GM18508 (cell line): ENCODE measurements at regions not wholly inside any gene's neighbourhood (a gene's known extent, or its start where the extent isn't known, plus 50 kb on each side); places are given as distances from the start of the nearest gene placed in this dataset.
"Not testable (repeated sequence)": the region's sequence is repeated elsewhere in the genome, so short reads cannot be mapped to it uniquely, and the experiment has no call there.

ENCODE experiments used
- ATAC-seq: cut with Tn5 transposase; IDR thresholded peaks from one replicate; pipeline ENCODE4 v1.9.1; 2021; ENCODE audit warnings: moderate number of reproducible peaks; ENCODE audit not compliant: insufficient read depth, unreplicated experiment

DNA sequence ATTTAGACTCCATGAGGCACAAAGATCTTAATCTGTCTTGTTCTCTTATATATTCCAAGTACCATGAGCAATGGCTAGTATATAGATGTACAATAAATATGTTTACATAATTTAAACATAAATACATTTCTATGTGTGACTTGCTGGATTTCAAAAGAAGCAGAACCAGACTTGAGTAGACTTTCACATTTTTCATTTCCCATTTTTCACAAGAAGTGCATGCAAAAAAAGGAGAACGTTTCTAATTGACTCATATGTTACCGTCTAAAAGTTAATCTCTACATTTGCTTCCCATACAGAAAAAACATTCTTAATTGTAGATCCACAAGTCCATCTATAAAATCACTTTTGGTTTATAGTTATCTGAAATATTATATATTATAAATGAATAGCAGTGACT, 256.5 kb upstream of the USP15 start:
- no peak for ATAC-seq

- ATAC-seq, result no peak
Observed at GRCh38 chr12:62005615-62006014, 254.6 kb upstream of the USP15 start.

DNA sequence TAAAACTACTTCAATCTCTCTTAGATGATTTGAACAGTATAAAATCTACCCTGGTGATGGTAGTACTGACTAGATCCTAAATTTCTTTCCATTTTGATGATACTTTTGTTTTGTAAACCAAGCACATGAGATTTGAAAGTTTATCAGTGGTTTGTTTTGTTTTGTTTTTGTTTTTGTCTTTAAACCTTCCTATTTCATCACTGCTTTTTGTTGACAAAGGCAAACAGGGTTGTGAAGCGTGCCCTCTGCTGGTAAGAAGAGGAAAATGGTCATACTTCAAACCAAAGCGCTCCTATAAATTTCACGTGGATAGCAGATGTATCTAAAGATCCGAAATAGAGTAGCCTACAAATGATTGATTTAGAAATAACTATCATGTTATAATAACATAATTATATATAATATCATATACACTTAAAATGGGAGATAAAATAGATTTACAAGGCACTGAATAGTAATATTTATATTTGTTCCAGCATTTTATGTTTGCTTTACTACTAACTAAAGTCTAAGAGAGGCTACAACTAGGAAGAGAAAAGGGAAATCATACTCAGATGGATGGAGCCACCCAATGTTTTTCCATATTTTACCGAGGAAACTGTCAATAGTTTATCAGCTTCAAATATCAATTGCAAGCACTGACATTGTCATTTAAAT, 254.0 kb upstream of the USP15 start:
- ATAC-seq, result peak; percentile 50

DNA sequence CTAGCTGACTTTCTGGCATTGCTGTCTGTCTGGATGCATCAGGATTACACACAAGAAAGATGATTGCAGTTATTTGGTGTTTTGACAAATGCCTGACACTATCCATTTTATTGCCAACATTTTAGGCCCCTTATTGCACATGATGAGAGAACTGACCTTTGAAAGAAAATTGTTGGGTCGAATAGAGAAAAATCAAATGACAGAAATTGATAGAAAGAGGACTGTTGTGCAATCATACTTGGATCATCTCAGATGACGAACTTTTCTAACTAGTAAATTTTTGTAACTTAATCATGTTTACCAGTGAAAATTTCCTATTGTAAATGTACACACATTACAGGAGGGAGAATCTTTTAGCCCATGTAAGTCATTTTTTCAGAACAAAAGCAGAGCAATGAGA, 251.5 kb upstream of the USP15 start:
- ATAC-seq, result no peak

- no peak for ATAC-seq
Observed at GRCh38 chr12:62009445-62009844, 250.8 kb upstream of the USP15 start.

DNA sequence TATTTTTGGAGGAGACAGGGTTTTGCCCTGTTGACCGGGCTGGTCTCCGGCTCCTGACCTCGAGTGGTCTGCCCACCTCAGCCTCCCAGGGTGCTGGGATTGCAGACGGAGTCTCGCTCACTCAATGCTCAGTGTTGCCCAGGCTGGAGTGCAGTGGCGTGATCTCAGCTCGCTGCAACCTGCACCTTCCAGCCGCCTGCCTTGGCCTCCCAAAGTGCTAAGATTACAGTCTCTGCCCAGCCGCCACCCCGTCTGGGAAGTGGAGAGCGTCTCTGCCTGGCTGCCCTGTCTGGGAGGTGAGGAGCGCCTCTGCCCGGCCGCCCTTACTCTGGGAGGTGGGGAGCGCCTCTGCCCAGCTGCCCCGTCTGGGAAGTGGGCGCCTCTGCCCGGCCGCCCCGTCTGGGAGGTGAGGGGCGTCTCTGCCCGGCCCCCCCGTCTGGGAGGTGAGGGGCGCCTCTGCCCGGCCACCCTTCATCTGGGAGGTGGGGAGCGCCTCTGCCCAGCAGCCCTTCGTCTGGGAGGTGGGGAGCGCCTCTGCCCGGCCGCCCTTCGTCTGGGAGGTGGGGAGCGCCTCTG, 249.8 kb upstream of the USP15 start:
- ATAC-seq, result not testable (repeated sequence)

DNA sequence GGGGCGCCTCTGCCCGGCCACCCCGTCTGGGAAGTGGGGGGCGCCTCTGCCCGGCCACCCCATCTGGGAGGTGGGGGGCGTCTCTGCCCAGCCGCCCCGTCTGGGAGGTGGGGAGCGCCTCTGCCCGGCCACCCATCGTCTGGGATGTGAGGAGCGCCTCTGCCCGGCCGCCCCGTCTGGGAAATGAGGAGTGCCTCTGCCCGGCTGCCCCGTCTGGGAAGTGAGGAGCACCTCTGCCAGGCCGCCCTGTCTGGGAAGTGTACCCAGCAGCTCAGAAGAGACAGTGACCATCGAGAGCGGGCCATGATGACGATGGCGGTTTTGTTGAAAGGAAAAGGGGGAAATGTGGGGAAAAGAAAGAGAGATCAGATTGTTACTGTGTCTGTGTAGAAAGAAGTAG, 249.2 kb upstream of the USP15 start:
- not testable (repeated sequence) for ATAC-seq

- ATAC-seq, result no peak
Observed at GRCh38 chr12:62014330-62014729, 245.9 kb upstream of the USP15 start.

DNA sequence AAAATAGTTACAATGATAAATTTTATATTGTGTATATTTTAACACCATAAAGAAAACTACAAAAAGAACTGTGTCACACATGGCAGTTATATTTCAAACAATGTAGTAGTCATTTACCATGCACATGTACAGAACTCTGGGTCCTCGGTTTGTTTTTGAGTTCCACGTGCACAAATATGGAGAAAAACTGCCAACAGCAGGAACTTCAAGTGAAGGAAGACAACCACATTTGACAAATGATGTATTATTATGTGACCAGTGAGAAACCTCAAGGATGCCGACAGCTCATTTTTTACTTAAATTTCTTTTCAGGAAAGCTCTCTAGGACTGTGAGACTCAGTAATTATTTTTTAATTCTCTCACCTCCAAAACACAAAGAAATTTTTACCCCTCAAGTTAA, 244.2 kb upstream of the USP15 start:
- no peak for ATAC-seq

DNA sequence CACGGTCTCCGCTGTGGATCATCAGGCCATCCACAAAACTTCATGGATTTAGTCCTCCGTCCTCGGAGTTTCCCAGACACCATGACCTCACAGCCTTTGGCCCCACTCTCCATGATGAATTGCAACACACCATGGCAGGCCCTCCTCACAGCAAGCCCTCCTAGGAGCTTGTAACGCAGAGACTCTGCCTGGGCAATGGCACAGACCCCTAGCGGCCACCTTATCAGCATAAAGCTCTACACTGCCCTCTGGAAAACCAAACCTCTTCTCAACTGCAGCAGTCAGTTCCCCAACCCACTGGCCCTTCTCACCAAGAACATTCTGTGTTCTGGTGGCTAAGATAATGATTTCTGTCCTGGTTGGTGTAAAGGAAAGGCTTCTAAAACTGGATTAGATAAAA, 238.4 kb upstream of the USP15 start:
- no peak for ATAC-seq

GRCh38 chr12:62028536-62028935, 231.7 kb upstream of the USP15 start:
- no peak for ATAC-seq

- no peak for ATAC-seq
Observed at GRCh38 chr12:62032870-62033269, 227.3 kb upstream of the USP15 start.

GRCh38 chr12:62044450-62045135, 215.6 kb upstream of the USP15 start:
- ATAC-seq, result no peak

DNA sequence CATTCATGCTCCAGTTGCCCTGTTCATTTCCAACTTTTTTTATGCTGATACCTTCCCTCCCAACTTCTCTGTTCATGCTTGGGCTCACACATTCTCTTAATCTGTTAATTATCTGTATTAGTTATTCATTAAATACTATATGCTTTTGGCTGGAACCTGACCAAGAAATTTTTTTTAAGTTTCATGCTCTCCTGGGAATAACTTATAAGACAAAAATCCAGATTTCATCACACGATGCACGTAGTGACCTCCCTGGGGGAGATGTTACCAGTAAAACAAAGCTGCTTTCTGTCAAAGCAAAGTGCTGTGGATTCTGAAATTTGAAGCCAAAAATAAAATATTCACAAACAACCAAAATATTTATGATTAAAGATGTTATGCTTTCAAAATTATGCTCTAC, 215.0 kb upstream of the USP15 start:
- ATAC-seq, result no peak

GRCh38 chr12:62050785-62051184, 209.4 kb upstream of the USP15 start:
- no peak for ATAC-seq

- no peak for ATAC-seq
Observed at GRCh38 chr12:62069976-62070375, 190.2 kb upstream of the USP15 start.

- ATAC-seq, result not testable (repeated sequence)
Observed at GRCh38 chr12:62073236-62073635, 187.0 kb upstream of the USP15 start.

- peak; percentile 42 for ATAC-seq
Observed at GRCh38 chr12:62075870-62076269, 184.3 kb upstream of the USP15 start.

DNA sequence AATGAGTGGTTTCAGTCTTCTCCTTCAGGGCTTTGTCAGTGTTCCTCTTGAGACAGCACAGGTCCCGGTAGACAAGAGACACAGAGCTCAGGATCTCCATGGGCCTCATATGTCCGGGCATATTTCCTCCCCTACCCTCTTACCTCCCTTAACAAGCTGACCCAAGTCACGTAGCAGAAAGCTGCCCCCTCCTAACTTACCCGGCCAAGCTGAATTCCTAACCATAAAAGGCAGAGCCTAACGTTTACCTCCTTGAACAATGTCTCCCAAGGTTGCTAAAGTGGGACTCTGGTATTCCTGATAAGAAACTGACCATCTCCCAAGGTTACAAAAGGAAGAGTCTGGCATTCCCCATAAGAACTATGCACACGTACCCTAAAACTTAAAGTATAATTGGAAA, 182.2 kb upstream of the USP15 start:
- no peak for ATAC-seq

DNA sequence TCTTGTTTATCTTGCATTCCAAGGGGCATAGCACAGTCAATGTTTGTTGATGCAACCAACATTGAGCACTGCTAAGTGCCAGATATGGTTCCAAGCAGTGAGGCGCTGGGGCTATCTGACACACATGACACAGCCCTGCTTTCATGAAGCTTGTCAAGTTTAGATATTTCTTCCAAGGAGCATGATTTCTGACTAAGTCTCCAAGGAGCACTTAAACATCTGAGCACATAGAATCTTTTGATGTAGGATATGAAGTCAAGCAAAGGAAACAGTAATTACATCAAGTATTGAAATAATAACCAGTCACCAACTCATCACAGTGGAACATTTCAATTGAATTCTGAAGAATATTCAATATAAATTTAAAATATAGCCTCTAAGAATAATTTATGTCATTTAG, 177.8 kb upstream of the USP15 start:
- no peak for ATAC-seq

GRCh38 chr12:62098132-62098531, 162.1 kb upstream of the USP15 start:
- no peak for ATAC-seq

GRCh38 chr12:62103748-62104147, 156.5 kb upstream of the USP15 start:
- ATAC-seq, result no peak
